ENCODE measurements at regions not wholly inside any gene's neighbourhood (a gene's known extent, or its start where the extent isn't known, plus 50 kb on each side); places are given as distances from the start of the nearest gene placed in this dataset.

DNA sequence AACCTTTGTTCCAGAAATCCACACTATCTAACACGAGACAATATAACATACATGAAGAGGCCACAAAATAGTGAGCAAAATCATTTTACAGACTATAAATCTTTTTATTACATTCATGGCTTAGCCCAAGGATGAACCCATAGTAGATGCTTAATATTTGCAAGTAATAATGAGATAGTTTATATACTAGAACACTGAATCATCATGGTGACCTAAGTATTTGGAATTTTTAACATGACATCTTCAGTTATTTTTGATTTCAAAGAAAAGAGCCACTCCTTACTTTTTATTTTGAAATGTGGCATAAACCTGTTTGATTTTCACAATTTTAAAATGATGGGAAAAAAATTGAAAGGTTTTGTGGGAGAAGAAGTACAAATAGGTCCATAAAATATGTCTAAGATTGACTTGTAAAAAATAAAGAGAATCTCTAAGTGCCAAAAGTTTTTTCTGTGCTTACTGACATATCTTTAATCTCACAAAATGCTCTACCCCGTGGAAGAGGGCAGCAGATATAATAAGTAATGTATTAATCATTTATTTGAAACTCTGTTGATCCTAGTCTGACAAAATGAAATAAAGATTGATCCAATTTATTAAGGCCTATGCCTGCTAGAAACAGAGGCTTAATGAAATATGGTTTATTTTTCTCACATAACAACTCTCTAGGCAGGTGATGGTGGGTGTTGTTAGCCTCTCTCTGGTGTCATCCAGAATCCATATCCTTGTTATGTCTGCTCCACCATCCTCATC lies 224.5 kb upstream of the CENPE start:
- DNase-seq (ENCODE audit: low read depth, low spot score), result no peak
- Histone ChIP-seq H3K27ac (ENCODE audit: control insufficient read depth, insufficient read depth) (no peak overlapping the region), H3K27me3 (replicated peaks in 1 of 2; ENCODE audit: control insufficient read depth in 2 of 2, insufficient read depth in 2 of 2, low read length in 1 of 2) (no peaks in the 10 kb centered on the region), H3K4me1 (ENCODE audit: control insufficient read depth, insufficient read depth, low read length) (no peaks in the 10 kb centered on the region), H3K79me2 (ENCODE audit: control insufficient read depth, insufficient read depth, low read length) (no peaks in the 10 kb centered on the region), H2AFZ (ENCODE audit: control insufficient read depth, low read depth, low read length) (no peak overlapping the region), H3K9ac (ENCODE audit: control insufficient read depth, insufficient read depth, low read length) (no peak overlapping the region), H3K4me2 (ENCODE audit: control insufficient read depth, insufficient read depth) (no peak overlapping the region), H4K20me1 (ENCODE audit: control insufficient read depth, insufficient read depth) (no peaks in the 10 kb centered on the region), H3K4me3 (no peak overlapping the region), H3K36me3 (ENCODE audit: control insufficient read depth in 2 of 2, insufficient read depth in 2 of 2, low read length in 1 of 2) (no peaks in the 10 kb centered on the region), H3K9me3 (replicated peaks; ENCODE audit: control insufficient read depth, insufficient read depth, low read length) (no peaks in the 10 kb centered on the region)
- ATAC-seq, result no peak
- no TSS peak for BruUV-seq (replicated peaks)
- SMC1A ChIA-PET (ENCODE audit: uncharacterized antibody, unreplicated experiment), result interaction anchor here (0.6 to 0.7 kb wide), 2 partner anchors 15 to 19 kb away, joined by 3 read pairs; no protein-coding TSS in a partner anchor
- in situ Hi-C loops (cut with MboI) (no loop called here), intact Hi-C loops (cut with micrococcal nuclease; ENCODE audit: unreplicated experiment) (no loop called here)
- CTCF ChIA-PET, result interaction anchor here (0.6 kb wide), 1 partner anchor 29 kb away, joined by 3 read pairs; no protein-coding TSS in a partner anchor
- TF ChIP-seq IRF3 (IDR thresholded peaks at IDR 0.05), result no peak
- TF ChIP-seq, protein P1, sequence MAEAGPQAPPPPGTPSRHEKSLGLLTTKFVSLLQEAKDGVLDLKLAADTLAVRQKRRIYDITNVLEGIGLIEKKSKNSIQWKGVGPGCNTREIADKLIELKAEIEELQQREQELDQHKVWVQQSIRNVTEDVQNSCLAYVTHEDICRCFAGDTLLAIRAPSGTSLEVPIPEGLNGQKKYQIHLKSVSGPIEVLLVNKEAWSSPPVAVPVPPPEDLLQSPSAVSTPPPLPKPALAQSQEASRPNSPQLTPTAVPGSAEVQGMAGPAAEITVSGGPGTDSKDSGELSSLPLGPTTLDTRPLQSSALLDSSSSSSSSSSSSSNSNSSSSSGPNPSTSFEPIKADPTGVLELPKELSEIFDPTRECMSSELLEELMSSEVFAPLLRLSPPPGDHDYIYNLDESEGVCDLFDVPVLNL (IDR thresholded peaks at IDR 0.05; ENCODE audit: low read depth, low read length), result no peak
- no peak for TF ChIP-seq SRF (IDR thresholded peaks at IDR 0.05; ENCODE audit: low read depth in 2 of 2, low read length in 2 of 2)
- TF ChIP-seq CUX1 (IDR thresholded peaks at IDR 0.05; ENCODE audit: insufficient replicate concordance, low read depth, low read length), result no peak
- TF ChIP-seq TCF12 (IDR thresholded peaks at IDR 0.05; ENCODE audit: low read depth, low read length), result no peak
- TF ChIP-seq SIN3A (IDR thresholded peaks at IDR 0.05; ENCODE audit: low read depth, low read length), result no peak
- no peak for TF ChIP-seq RAD51 (IDR thresholded peaks at IDR 0.05)
- no peak for TF ChIP-seq MXI1 (IDR thresholded peaks at IDR 0.05; ENCODE audit: low read depth, low read length)
- no peak for TF ChIP-seq RB1 (IDR thresholded peaks at IDR 0.05; ENCODE audit: borderline replicate concordance)
- no peak for TF ChIP-seq IKZF2 (IDR thresholded peaks at IDR 0.05)
- TF ChIP-seq MAX (IDR thresholded peaks at IDR 0.05; ENCODE audit: low read depth, low read length), result no peak
- TF ChIP-seq NRF1 (conservative IDR thresholded peaks at IDR 0.05; ENCODE audit: low read depth, low read length), result no peak
- no peak for TF ChIP-seq RAD21 (IDR thresholded peaks at IDR 0.05; ENCODE audit: insufficient read depth, low read depth, low read length)
- 0% methylated on average over 2 of the region's 2 CpGs for WGBS (ENCODE audit: insufficient coverage, insufficient replicate concordance, low lambda C conversion rate, missing lambda C conversion rate)
- FAIRE-seq, result no peak
- RAD21 ChIA-PET (ENCODE audit: unreplicated experiment), result no interaction called here
- POLR2A ChIA-PET, result no interaction called here

Measured in GM12878 (cell line).